MCF 10A (cell line): ENCODE measurements at regions not wholly inside any gene's neighbourhood (a gene's known extent, or its start where the extent isn't known, plus 50 kb on each side); places are given as distances from the start of the nearest gene placed in this dataset.

Experiments used
- BruUV-seq: library from RNA; stranded (reverse); fragments of 400-500 nt; replicated peaks from 2 replicates; lab custom pipeline; 2021; lab: Mats Ljungman, UMichigan
- CTCF ChIA-PET: fragments of 300-600 bp; sonication (Branson Sonifier 250); formaldehyde crosslinking; extraction: SDS; loops from one replicate; lab custom pipeline; 2021; ENCODE audit warnings: antibody characterized with exemption, inconsistent platforms; lab: Yijun Ruan, JAX
- POLR2A ChIA-PET: fragments of 300-600, 350-650 bp; sonication (Branson Sonifier 250); formaldehyde crosslinking; extraction: SDS; loops from one replicate; lab custom pipeline; 2020; ENCODE audit warnings: antibody characterized with exemption, inconsistent platforms; lab: Yijun Ruan, JAX
- DNase-seq: peaks from one replicate; pipeline ENCODE4 v3.0.0-alpha.2; 2018; ENCODE audit not compliant: unreplicated experiment
- H3K27ac Mint-ChIP-seq: one replicate; pipeline ENCODE4 v1.8.0; 2022; ENCODE audit warnings: mild to moderate bottlenecking, low read depth, mixed read lengths; ENCODE audit not compliant: unreplicated experiment
- H3K27me3 Mint-ChIP-seq: one replicate; pipeline ENCODE4 v1.8.0; 2022; ENCODE audit warnings: mixed read lengths; ENCODE audit not compliant: insufficient read depth, unreplicated experiment
- H3K36me3 Mint-ChIP-seq: one replicate; pipeline ENCODE4 v1.8.0; 2022; ENCODE audit warnings: mild to moderate bottlenecking, moderate library complexity, mixed read lengths; ENCODE audit not compliant: insufficient read depth, unreplicated experiment
- H3K4me1 Mint-ChIP-seq: one replicate; pipeline ENCODE4 v1.8.0; 2022; ENCODE audit warnings: mixed read lengths; ENCODE audit not compliant: insufficient read depth, unreplicated experiment
- H3K4me3 Mint-ChIP-seq: one replicate; pipeline ENCODE4 v1.8.0; 2022; ENCODE audit warnings: mild to moderate bottlenecking, moderate library complexity, mixed read lengths; ENCODE audit not compliant: unreplicated experiment
- H3K9me3 Mint-ChIP-seq: one replicate; pipeline ENCODE4 v1.8.0; 2022; ENCODE audit warnings: mixed read lengths; ENCODE audit not compliant: unreplicated experiment
- CTCF ChIP-seq: fragments of 200-600 bp; IDR thresholded peaks from one replicate; pipeline ENCODE4 v1.8.0; 2022; ENCODE audit warnings: antibody characterized with exemption, mild to moderate bottlenecking; ENCODE audit not compliant: unreplicated experiment
- intact Hi-C: fragments of 100-400 bp; cut with micrococcal nuclease; formaldehyde crosslinking; loops from 2 replicates; pipeline ENCODE4 v1.14.1; 2022

- intact Hi-C loops = no loop called here
- H3K4me3 Mint-ChIP-seq = no peak overlapping the region
- H3K4me1 Mint-ChIP-seq = no peaks in the 10 kb centered on the region
- no peak for DNase-seq
- H3K36me3 Mint-ChIP-seq = no peaks in the 10 kb centered on the region
- no peak overlapping the region for H3K27ac Mint-ChIP-seq
- no TSS peak for BruUV-seq
- peaks cover 8% of the 10 kb centered on the region for H3K9me3 Mint-ChIP-seq
- peaks cover 39% of the 10 kb centered on the region for H3K27me3 Mint-ChIP-seq
- ChIA-PET CTCF (no interaction called here), POLR2A (no interaction called here)
- no peak for TF ChIP-seq CTCF
Measured at GRCh38 chr16:89042711-89043551, 50.7 kb upstream of the ACSF3 start.

GRCh38 chr16:89043636-89044417 lies 49.8 kb upstream of the ACSF3 start:
- no TSS peak for BruUV-seq

More at GRCh38 chr16:89043636-89044417, 49.8 kb upstream of the ACSF3 start:
- Mint-ChIP-seq H3K4me3 (no peak overlapping the region), H3K27me3 (peaks cover 36% of the 10 kb centered on the region), H3K4me1 (no peaks in the 10 kb centered on the region), H3K9me3 (peaks cover 8% of the 10 kb centered on the region), H3K27ac (no peak overlapping the region), H3K36me3 (no peaks in the 10 kb centered on the region)
- CTCF ChIA-PET = no interaction called here
- intact Hi-C loops = no loop called here
- no peak for DNase-seq
- POLR2A ChIA-PET = no interaction called here
- no peak for TF ChIP-seq CTCF
